ENCODE measurements at regions not wholly inside any gene's neighbourhood (a gene's known extent, or its start where the extent isn't known, plus 50 kb on each side); places are given as distances from the start of the nearest gene placed in this dataset.

DNA sequence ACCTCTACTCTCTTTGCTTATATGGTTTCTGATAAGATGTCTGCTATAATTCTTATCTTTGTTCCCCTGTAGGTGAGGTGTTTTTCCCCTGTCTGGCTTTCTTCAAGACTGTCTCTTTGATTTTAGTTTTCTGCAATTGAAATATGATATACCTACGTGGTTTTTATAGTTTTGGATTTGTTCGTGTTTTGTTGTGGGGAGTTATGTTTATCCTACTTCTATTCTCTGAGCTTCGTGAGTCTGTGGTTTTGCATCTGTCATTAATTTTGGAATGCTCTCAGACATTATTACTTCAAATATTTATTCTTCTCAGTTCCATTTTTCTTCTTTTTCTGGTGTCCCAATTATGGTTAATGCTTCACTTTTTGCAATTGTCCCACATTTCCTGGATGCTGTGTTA is 521.3 kb downstream of the KCTD16 start:
- TF ChIP-seq, protein P1, sequence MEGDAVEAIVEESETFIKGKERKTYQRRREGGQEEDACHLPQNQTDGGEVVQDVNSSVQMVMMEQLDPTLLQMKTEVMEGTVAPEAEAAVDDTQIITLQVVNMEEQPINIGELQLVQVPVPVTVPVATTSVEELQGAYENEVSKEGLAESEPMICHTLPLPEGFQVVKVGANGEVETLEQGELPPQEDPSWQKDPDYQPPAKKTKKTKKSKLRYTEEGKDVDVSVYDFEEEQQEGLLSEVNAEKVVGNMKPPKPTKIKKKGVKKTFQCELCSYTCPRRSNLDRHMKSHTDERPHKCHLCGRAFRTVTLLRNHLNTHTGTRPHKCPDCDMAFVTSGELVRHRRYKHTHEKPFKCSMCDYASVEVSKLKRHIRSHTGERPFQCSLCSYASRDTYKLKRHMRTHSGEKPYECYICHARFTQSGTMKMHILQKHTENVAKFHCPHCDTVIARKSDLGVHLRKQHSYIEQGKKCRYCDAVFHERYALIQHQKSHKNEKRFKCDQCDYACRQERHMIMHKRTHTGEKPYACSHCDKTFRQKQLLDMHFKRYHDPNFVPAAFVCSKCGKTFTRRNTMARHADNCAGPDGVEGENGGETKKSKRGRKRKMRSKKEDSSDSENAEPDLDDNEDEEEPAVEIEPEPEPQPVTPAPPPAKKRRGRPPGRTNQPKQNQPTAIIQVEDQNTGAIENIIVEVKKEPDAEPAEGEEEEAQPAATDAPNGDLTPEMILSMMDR (IDR thresholded peaks at IDR 0.05; ENCODE audit: low read depth, low read length): no peak
- TF ChIP-seq EZH2phosphoT487 (IDR thresholded peaks at IDR 0.05; ENCODE audit: low read depth): no peak
